GM19025 (cell line): ENCODE measurements at regions not wholly inside any gene's neighbourhood (a gene's known extent, or its start where the extent isn't known, plus 50 kb on each side); places are given as distances from the start of the nearest gene placed in this dataset.
A peak's percentile ranks its signal among the peaks of the same experiment; 100 is the strongest.
"Not testable (repeated sequence)": the region's sequence is repeated elsewhere in the genome, so short reads cannot be mapped to it uniquely, and the experiment has no call there.

Experiments
- ATAC-seq: cut with Tn5 transposase; IDR thresholded peaks from one replicate; pipeline ENCODE4 v1.9.1; 2021; ENCODE audit warnings: mild to moderate bottlenecking, low read depth, moderate library complexity; ENCODE audit not compliant: unreplicated experiment

DNA sequence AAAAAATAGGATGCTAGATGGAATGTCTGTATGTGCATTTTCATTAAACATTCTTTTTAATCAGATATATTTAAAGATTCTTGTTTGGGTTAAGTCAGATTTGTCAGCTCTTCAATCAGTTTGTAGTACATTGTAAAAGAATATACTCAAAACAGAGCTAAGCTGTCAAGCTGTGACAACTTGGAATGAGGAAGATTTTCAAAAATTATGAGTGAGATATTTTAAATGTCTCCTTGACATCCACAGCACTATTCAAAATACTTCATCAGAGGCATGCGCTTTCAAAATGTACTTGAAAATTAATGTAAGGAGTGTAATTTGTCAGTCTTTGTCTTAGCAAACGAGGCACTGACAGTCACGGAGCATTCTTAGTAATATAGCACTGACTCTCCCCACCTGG, 182.0 kb downstream of the MAT2B start:
- ATAC-seq = no peak

DNA sequence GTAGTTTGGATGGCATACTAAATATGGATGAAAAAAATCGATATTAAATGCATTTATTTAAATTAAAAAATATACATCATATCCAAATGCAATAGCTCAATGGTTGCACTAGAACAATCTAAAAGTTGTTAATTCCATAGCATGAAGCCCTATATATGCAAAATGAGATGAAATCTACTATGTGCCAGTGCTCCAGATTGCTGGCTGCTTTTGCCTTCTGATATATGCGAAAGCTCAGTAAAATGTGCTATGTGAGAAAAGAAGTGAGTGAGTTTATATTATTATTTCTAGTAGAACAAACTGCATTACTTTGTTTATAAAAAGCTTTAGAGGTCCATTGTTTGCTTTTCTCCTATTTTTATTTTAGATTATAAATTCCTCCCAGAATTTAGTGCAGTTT, 186.7 kb downstream of the MAT2B start:
- ATAC-seq = no peak

GRCh38 chr5:163695830-163696578, 190.6 kb downstream of the MAT2B start:
- ATAC-seq = peak; percentile 78

GRCh38 chr5:163696579-163696887, 191.1 kb downstream of the MAT2B start:
- ATAC-seq = no peak

GRCh38 chr5:163706053-163706771, 200.8 kb downstream of the MAT2B start:
- no peak for ATAC-seq

DNA sequence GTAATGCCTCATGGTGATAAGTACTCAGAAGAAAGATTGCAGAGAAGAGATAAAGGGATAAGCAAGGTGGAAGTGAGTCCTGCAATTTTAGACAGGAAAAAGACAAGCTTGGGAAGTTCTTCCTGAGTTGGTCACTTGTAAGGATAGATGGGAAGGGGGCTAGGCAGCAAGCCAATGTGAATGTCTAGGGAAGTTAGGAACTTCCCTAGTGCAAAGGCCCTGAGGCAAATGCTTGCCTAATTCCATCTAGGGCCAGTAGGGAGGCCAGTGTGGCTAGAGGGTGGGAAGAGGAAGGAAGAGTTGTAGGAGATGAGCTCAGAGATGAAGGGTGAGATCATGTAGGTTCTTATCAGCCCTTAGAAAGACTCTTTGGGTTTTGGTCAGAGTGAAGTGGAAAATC, 206.6 kb downstream of the MAT2B start:
- ATAC-seq = no peak

DNA sequence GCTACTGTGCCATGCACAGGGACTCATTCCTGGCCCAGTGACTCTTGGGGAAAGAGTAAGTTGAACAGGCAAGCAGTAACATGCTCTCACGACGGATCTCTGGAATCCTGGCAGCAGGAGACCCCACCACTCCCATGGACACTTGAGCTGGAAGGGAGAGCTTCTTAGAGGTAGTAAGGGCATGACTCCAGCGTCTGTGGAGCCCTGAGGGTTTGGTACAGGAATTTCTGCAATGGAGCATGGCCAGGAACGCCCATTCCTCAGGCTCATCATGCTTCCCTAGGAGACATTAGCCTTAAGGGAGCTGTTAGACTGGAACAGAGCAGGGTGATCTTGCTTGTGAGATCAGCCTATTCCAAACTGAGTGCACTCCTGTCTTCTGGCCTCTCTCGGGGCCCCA, 212.9 kb downstream of the MAT2B start:
- ATAC-seq = no peak

GRCh38 chr5:163724305-163724704, 218.9 kb downstream of the MAT2B start:
- ATAC-seq = no peak

- ATAC-seq = peak; percentile 84
These were observed 221.6 kb downstream of the MAT2B start for GRCh38 chr5:163727028-163727427.

DNA sequence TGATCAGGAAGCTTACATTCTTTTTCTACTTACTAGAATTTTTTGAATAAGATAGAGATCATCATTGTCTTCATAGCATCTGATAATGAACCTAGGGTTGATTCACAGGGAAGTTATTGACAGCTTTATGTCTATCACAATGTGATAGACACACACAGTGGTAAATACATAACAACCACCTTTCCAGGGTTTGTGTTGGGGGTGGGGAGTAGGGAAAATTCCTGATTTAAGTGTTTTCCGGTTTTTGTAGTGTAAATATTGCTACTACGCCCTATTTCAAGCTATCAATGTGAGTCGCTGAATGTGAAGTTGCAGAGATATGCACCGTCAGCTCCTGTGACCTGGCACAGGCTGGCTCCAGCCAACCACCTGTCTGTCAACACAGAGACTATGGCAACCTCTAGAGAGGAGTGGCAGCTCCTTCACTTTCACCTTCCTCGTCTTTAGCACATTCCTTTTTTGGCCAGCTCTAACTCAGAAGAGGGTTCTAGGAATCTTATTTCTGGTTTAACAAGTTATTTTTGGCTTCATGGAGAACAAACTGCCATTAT, 224.9 kb downstream of the MAT2B start:
- no peak for ATAC-seq

DNA sequence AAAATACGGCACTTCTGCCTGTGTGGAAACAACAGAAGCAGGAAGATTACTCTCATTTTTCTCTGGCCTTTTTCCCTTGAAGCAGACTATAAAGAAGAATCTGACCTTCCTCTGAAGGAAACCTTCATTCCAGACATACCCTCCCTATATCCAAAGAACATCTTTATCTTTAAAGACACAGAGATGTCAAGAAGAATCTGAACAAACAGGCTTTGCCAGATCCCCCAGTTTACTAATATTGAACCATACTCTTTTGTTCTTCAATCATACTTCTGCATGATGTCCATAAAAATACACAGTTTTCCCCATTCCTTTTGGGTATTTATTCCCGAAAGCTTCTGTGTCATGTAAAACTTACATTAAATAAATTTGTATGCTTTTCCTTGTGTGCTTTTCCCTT, 225.8 kb downstream of the MAT2B start:
- ATAC-seq = no peak

DNA sequence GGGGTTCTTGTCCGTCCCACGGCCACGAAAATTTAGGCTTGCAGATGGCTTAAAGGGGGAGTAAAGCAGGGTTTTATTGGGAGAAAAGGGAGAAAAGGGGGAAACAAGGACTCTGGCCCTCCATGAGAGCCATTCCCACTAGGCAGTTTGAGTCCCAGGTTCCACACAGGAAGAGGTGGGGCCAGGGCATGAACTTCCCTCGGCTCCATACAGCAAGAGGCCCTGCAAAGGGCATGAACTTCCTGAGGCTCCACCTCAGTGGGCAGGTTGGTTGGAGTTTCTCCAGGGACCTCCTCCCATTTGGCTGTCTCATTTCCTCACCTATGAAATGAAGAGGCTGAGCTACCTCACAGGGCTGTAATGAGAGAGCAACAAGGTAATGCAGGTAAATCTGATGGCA, 229.7 kb downstream of the MAT2B start:
- ATAC-seq = no peak

DNA sequence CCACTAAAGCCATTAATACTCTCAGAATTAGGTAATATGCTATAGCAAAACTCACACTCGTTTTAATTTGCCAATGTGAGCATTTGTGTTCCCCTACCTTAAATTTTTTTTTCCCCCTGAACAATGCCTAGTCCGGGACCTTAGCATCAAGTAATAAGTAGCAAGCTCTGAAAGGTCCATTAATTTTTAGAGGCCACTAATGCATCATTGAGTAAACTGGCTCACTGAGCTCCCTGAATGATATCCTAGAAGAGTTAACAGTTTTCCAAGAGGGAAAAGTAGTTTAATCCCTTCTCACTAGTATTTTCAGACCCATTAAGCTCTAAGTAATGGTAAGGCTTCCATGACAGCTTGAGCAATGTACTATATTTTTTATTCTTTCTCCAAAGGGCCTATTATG, 242.2 kb downstream of the MAT2B start:
- no peak for ATAC-seq

GRCh38 chr5:163748934-163749333, 243.5 kb downstream of the MAT2B start:
- ATAC-seq = no peak

- not testable (repeated sequence) for ATAC-seq
These were observed 245.0 kb downstream of the MAT2B start for GRCh38 chr5:163750415-163750814.

- ATAC-seq = no peak
These were observed 250.1 kb downstream of the MAT2B start for GRCh38 chr5:163755505-163755904.

DNA sequence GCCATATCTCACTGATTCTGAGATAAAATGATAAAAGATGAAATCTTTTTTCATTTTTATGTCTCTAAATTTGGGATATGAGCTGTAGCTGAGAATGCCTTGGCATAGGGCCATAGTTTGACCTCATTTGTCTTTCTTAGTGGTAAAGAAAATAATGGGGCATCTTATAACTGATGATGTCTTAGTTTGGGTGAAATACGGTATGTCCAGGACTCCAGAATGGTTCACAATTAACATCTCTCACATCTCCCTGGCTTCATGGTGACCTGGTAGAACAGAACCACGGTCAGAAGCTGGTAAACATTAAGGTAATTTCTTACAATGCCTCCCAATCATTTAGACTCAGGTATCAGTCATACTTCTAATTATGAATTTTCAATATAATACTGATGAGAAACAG, 250.8 kb downstream of the MAT2B start:
- no peak for ATAC-seq

GRCh38 chr5:163757344-163757743, 251.9 kb downstream of the MAT2B start:
- no peak for ATAC-seq

GRCh38 chr5:163758283-163758711, 252.9 kb downstream of the MAT2B start:
- ATAC-seq = no peak

DNA sequence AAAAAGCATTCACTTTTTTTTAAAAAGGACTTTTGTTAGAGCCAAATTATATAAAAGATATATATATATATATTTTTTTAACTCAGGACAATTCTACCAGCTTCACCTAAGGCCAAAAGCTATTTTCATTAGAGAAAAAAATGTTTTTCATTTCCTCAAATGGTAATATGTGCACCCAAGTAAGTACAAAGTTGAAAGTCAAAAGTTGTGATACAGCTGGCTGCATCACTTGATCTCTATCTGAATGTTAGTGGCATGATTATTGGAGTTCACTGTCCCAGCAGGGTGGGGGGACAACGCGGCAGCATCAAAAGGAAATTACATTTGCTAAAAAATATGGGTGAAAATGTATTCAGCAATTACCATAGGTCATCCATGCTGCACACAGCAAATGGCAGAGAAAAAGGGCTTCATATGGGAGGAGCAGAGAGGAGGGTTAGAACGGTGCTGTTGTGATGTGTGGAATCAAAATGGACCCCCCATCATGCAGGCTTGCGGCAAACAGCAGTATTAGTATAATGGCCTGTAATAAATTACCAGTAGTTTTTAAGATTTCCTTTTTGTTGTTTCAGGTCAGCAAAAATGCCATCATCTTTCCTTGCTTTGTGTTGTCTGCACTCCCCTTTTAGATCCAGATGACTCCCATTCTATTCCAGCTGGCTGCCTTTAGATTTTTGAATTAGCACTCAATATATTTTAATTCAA, 253.7 kb downstream of the MAT2B start:
- no peak for ATAC-seq

- ATAC-seq = no peak
These were observed 255.1 kb downstream of the MAT2B start for GRCh38 chr5:163760498-163760897.
